ENCODE measurements at regions not wholly inside any gene's neighbourhood (a gene's known extent, or its start where the extent isn't known, plus 50 kb on each side); places are given as distances from the start of the nearest gene placed in this dataset.
"Not testable (repeated sequence)": the region's sequence is repeated elsewhere in the genome, so short reads cannot be mapped to it uniquely, and the experiment has no call there.

GRCh38 chr11:15675683-15676082, 561.0 kb downstream of the INSC start:
- TF ChIP-seq, protein P1, sequence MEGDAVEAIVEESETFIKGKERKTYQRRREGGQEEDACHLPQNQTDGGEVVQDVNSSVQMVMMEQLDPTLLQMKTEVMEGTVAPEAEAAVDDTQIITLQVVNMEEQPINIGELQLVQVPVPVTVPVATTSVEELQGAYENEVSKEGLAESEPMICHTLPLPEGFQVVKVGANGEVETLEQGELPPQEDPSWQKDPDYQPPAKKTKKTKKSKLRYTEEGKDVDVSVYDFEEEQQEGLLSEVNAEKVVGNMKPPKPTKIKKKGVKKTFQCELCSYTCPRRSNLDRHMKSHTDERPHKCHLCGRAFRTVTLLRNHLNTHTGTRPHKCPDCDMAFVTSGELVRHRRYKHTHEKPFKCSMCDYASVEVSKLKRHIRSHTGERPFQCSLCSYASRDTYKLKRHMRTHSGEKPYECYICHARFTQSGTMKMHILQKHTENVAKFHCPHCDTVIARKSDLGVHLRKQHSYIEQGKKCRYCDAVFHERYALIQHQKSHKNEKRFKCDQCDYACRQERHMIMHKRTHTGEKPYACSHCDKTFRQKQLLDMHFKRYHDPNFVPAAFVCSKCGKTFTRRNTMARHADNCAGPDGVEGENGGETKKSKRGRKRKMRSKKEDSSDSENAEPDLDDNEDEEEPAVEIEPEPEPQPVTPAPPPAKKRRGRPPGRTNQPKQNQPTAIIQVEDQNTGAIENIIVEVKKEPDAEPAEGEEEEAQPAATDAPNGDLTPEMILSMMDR (IDR thresholded peaks at IDR 0.05), result no peak
- H3K36me3 Mint-ChIP-seq (ENCODE audit: unreplicated experiment), result peaks cover 2% of the 10 kb centered on the region
- H3K27me3 Mint-ChIP-seq (ENCODE audit: unreplicated experiment), result peaks cover 17% of the 10 kb centered on the region
- no peaks in the 10 kb centered on the region for H3K4me1 Mint-ChIP-seq (ENCODE audit: unreplicated experiment)
- H3K4me3 Mint-ChIP-seq (ENCODE audit: unreplicated experiment), result no peak overlapping the region
- no peak for DNase-seq (ENCODE audit: extremely low spot score, unreplicated experiment)
- H3K27ac Mint-ChIP-seq (ENCODE audit: unreplicated experiment), result no peak overlapping the region
- H3K9me3 Mint-ChIP-seq (ENCODE audit: unreplicated experiment), result peaks cover 35% of the 10 kb centered on the region

- Mint-ChIP-seq H3K36me3 (ENCODE audit: unreplicated experiment) (peaks cover 2% of the 10 kb centered on the region), H3K27ac (ENCODE audit: unreplicated experiment) (no peak overlapping the region), H3K4me3 (ENCODE audit: unreplicated experiment) (no peak overlapping the region), H3K27me3 (ENCODE audit: unreplicated experiment) (peaks cover 19% of the 10 kb centered on the region), H3K9me3 (ENCODE audit: unreplicated experiment) (peaks cover 35% of the 10 kb centered on the region), H3K4me1 (ENCODE audit: unreplicated experiment) (peaks cover 3% of the 10 kb centered on the region)
- TF ChIP-seq, protein P1 (IDR thresholded peaks at IDR 0.05), result no peak
- DNase-seq (ENCODE audit: extremely low spot score, unreplicated experiment), result no peak
Measured at GRCh38 chr11:15677181-15677580, 562.5 kb downstream of the INSC start.

- no peaks in the 10 kb centered on the region for H3K36me3 Mint-ChIP-seq (ENCODE audit: unreplicated experiment)
- no peak overlapping the region for H3K27ac Mint-ChIP-seq (ENCODE audit: unreplicated experiment)
- H3K27me3 Mint-ChIP-seq (ENCODE audit: unreplicated experiment), result peaks cover 19% of the 10 kb centered on the region
- H3K9me3 Mint-ChIP-seq (ENCODE audit: unreplicated experiment), result peaks cover 7% of the 10 kb centered on the region
- DNase-seq (ENCODE audit: extremely low spot score, unreplicated experiment), result no peak
- peaks cover 5% of the 10 kb centered on the region for H3K4me1 Mint-ChIP-seq (ENCODE audit: unreplicated experiment)
- TF ChIP-seq, protein P1 (IDR thresholded peaks at IDR 0.05), result no peak
- H3K4me3 Mint-ChIP-seq (ENCODE audit: unreplicated experiment), result no peak overlapping the region
Measured at GRCh38 chr11:15683528-15683927, 568.8 kb downstream of the INSC start.

- no peaks in the 10 kb centered on the region for H3K9me3 Mint-ChIP-seq (ENCODE audit: unreplicated experiment)
- DNase-seq (ENCODE audit: extremely low spot score, unreplicated experiment), result no peak
- TF ChIP-seq, protein P1 (IDR thresholded peaks at IDR 0.05), result no peak
- no peaks in the 10 kb centered on the region for H3K36me3 Mint-ChIP-seq (ENCODE audit: unreplicated experiment)
- H3K27me3 Mint-ChIP-seq (ENCODE audit: unreplicated experiment), result peaks cover 24% of the 10 kb centered on the region
- H3K27ac Mint-ChIP-seq (ENCODE audit: unreplicated experiment), result no peak overlapping the region
- peaks cover 5% of the 10 kb centered on the region for H3K4me1 Mint-ChIP-seq (ENCODE audit: unreplicated experiment)
- H3K4me3 Mint-ChIP-seq (ENCODE audit: unreplicated experiment), result no peak overlapping the region
Measured at GRCh38 chr11:15685306-15685705, 570.6 kb downstream of the INSC start.

- peaks cover 23% of the 10 kb centered on the region for H3K27me3 Mint-ChIP-seq (ENCODE audit: unreplicated experiment)
- DNase-seq (ENCODE audit: extremely low spot score, unreplicated experiment); H3K4me1 Mint-ChIP-seq (ENCODE audit: unreplicated experiment); H3K36me3 Mint-ChIP-seq (ENCODE audit: unreplicated experiment); H3K27ac Mint-ChIP-seq (ENCODE audit: unreplicated experiment); H3K9me3 Mint-ChIP-seq (ENCODE audit: unreplicated experiment); H3K4me3 Mint-ChIP-seq (ENCODE audit: unreplicated experiment): not testable (repeated sequence)
Measured at GRCh38 chr11:15686259-15686658, 571.5 kb downstream of the INSC start.

- H3K27me3 Mint-ChIP-seq (ENCODE audit: unreplicated experiment), result peaks cover 24% of the 10 kb centered on the region
- H3K4me1 Mint-ChIP-seq (ENCODE audit: unreplicated experiment), result peaks cover 1% of the 10 kb centered on the region
- no peak for DNase-seq (ENCODE audit: extremely low spot score, unreplicated experiment)
- no peaks in the 10 kb centered on the region for H3K9me3 Mint-ChIP-seq (ENCODE audit: unreplicated experiment)
- H3K4me3 Mint-ChIP-seq (ENCODE audit: unreplicated experiment), result no peak overlapping the region
- H3K27ac Mint-ChIP-seq (ENCODE audit: unreplicated experiment), result no peak overlapping the region
- H3K36me3 Mint-ChIP-seq (ENCODE audit: unreplicated experiment), result no peaks in the 10 kb centered on the region
- TF ChIP-seq, protein P1 (IDR thresholded peaks at IDR 0.05), result no peak
Measured at GRCh38 chr11:15687342-15687741, 572.6 kb downstream of the INSC start.

Data from osteocyte (in vitro differentiated cells).